ENCODE measurements at regions not wholly inside any gene's neighbourhood (a gene's known extent, or its start where the extent isn't known, plus 50 kb on each side); places are given as distances from the start of the nearest gene placed in this dataset.

- TF ChIP-seq EZH2 (IDR thresholded peaks at IDR 0.05), result no peak
- TF ChIP-seq POLR2AphosphoS5 (IDR thresholded peaks at IDR 0.05; ENCODE audit: borderline replicate concordance, low read depth, low read length), result no peak
- TF ChIP-seq FOXP2 (optimal IDR thresholded peaks at IDR 0.05; ENCODE audit: control extremely low read depth, extremely low read length, insufficient read depth), result no peak
These were observed 125.5 kb downstream of the GPAT3 start for GRCh38 chr4:83661359-83661758.
